CD4-positive, alpha-beta T cell (primary cell): ENCODE measurements at regions not wholly inside any gene's neighbourhood (a gene's known extent, or its start where the extent isn't known, plus 50 kb on each side); places are given as distances from the start of the nearest gene placed in this dataset.

Experiments
- ATAC-seq: fragments of 200-7000 bp; cut with Tn5 transposase; one replicate; pipeline ENCODE4 v1.10.0; 2022; ENCODE audit warnings: mild to moderate bottlenecking; ENCODE audit not compliant: poor library complexity
- CTCF ChIA-PET: fragments of 350-600 bp; sonication (Branson Sonifier 250); formaldehyde crosslinking; loops from one replicate; lab custom pipeline; 2021; ENCODE audit warnings: antibody characterized with exemption, inconsistent platforms; lab: Charles Lee
- POLR2A ChIA-PET: fragments of 350-600 bp; sonication (Branson Sonifier 250); formaldehyde crosslinking; loops from one replicate; lab custom pipeline; 2021; ENCODE audit warnings: antibody characterized with exemption, inconsistent platforms; lab: Charles Lee
- DNase-seq, 14 experiments: peaks; one replicate each; pipeline ENCODE4 v3.0.0-alpha.2; 2013 to 2020; ENCODE audit warnings: mixed read lengths in 2 of 14
- H3K27ac ChIP-seq, 2 donors: one replicate each; pipeline versions ENCODE4 v1.5.1 to v1.7.0; 2013; ENCODE audit warnings: low read length in 2 of 2, low read depth in 1 of 2, mild to moderate bottlenecking in 1 of 2
- H3K27me3 ChIP-seq, 2 experiments: 1 replicate in 1 of 2; 2 replicates in 1 of 2; pipeline versions ENCODE4 v1.6.1 to v1.7.0; 2013; ENCODE audit warnings: low read length in 2 of 2, control low read depth in 1 of 2, mild to moderate bottlenecking in 1 of 2, moderate library complexity in 1 of 2; ENCODE audit not compliant: insufficient read depth in 2 of 2, control insufficient read depth in 1 of 2
- H3K36me3 ChIP-seq: one replicate; pipeline ENCODE4 v1.6.1; 2013; ENCODE audit warnings: low read length, control low read depth; ENCODE audit not compliant: insufficient read depth
- H3K4me1 ChIP-seq: one replicate; pipeline ENCODE4 v1.6.1; 2013; ENCODE audit warnings: low read length, control low read depth; ENCODE audit not compliant: insufficient read depth
- H3K4me3 ChIP-seq: one replicate; pipeline ENCODE4 v1.5.1; 2013; ENCODE audit warnings: mild to moderate bottlenecking, low read length, moderate library complexity
- H3K9me3 ChIP-seq, 2 experiments: 1 replicate in 1 of 2; 2 replicates in 1 of 2; pipeline versions ENCODE4 v1.6.1 to v1.7.0; 2013; ENCODE audit warnings: low read length in 2 of 2, mild to moderate bottlenecking in 2 of 2, control low read depth in 1 of 2, moderate library complexity in 1 of 2; ENCODE audit not compliant: control insufficient read depth in 1 of 2, insufficient read depth in 1 of 2
- H3K27ac Mint-ChIP-seq: one replicate; pipeline ENCODE4 v1.8.0; 2020; ENCODE audit warnings: mixed read lengths
- H3K27me3 Mint-ChIP-seq: one replicate; pipeline ENCODE4 v1.8.0; 2021; ENCODE audit warnings: mixed read lengths
- H3K36me3 Mint-ChIP-seq: one replicate; pipeline ENCODE4 v1.8.0; 2021; ENCODE audit warnings: low read depth, mixed read lengths
- H3K4me1 Mint-ChIP-seq: one replicate; pipeline ENCODE4 v1.8.0; 2021; ENCODE audit warnings: low read depth, mixed read lengths
- H3K4me3 Mint-ChIP-seq: one replicate; pipeline ENCODE4 v1.8.0; 2020; ENCODE audit warnings: mild to moderate bottlenecking, mixed read lengths
- H3K9me3 Mint-ChIP-seq: one replicate; pipeline ENCODE4 v1.8.0; 2020; ENCODE audit warnings: mixed read lengths
- CTCF ChIP-seq: fragments of 200-600 bp; IDR thresholded peaks from one replicate; pipeline ENCODE4 v1.8.0; 2022; ENCODE audit warnings: antibody characterized with exemption, mild to moderate bottlenecking
- intact Hi-C, 2 experiments: fragments of 100-400 bp; cut with DNase I in 1 of 2; cut with micrococcal nuclease in 1 of 2; formaldehyde crosslinking; loops; one replicate each; pipeline versions ENCODE4 v1.15.1 to v1.9.0; 2023 to 2025; cut with DNase I, micrococcal nuclease

GRCh38 chr12:91813701-91814100 is 331.9 kb downstream of the BTG1 start:
- no peak for TF ChIP-seq CTCF
- Histone ChIP-seq H3K4me3 (no peak overlapping the region), H3K27ac (no peak overlapping the region), H3K9me3 (peaks cover 0 to 9% of the 10 kb centered on the region in 2 experiments), H3K4me1 (peaks cover 2% of the 10 kb centered on the region), H3K27me3 (no peaks in the 10 kb centered on the region), H3K36me3 (no peaks in the 10 kb centered on the region)
- H3K4me1 Mint-ChIP-seq, result peaks cover 30% of the 10 kb centered on the region
- peak overlapping the region; percentile 45 for H3K27ac Mint-ChIP-seq
- no peak for ATAC-seq
- ChIA-PET POLR2A (interaction anchor here (3.8 to 4.5 kb wide), 2 partner anchors 64 to 331 kb away, joined by 33 to 70 read pairs; partner anchors contain the start of gene BTG1), CTCF (interaction anchor here (1.0 to 4.7 kb wide), 3 partner anchors 15 to 64 kb away, joined by 3 to 28 read pairs (median 4); no protein-coding TSS in a partner anchor)
- H3K27me3 Mint-ChIP-seq, result no peaks in the 10 kb centered on the region
- intact Hi-C loops, result loop anchor here (2.0 to 10.0 kb wide), 4 partner anchors 161 to 327 kb away; no protein-coding TSS in a partner anchor
- DNase-seq, result peak in 1 of 14 experiments; percentile 31
- no peak overlapping the region for H3K4me3 Mint-ChIP-seq
- H3K36me3 Mint-ChIP-seq, result peaks cover 25% of the 10 kb centered on the region
- peaks cover 19% of the 10 kb centered on the region for H3K9me3 Mint-ChIP-seq

- H3K36me3 Mint-ChIP-seq, result peaks cover 44% of the 10 kb centered on the region
- peak; percentile 86 for ATAC-seq
- Histone ChIP-seq H3K4me1 (peaks cover 2% of the 10 kb centered on the region), H3K36me3 (no peaks in the 10 kb centered on the region), H3K27me3 (no peaks in the 10 kb centered on the region), H3K9me3 (peaks cover 0 to 17% of the 10 kb centered on the region in 2 experiments), H3K4me3 (no peak overlapping the region), H3K27ac (no peak overlapping the region)
- H3K9me3 Mint-ChIP-seq, result peaks cover 22% of the 10 kb centered on the region
- H3K4me3 Mint-ChIP-seq, result no peak overlapping the region
- no peaks in the 10 kb centered on the region for H3K27me3 Mint-ChIP-seq
- TF ChIP-seq CTCF, result peak; percentile 87
- DNase-seq, result peak; percentile 58 to 90 (median 78)
- H3K4me1 Mint-ChIP-seq, result peaks cover 26% of the 10 kb centered on the region
- ChIA-PET CTCF (interaction anchor here (0.7 to 4.7 kb wide), 39 partner anchors 9 to 777 kb away, joined by 3 to 28 read pairs (median 4); partner anchors contain the start of gene BTG1), POLR2A (interaction anchor here (0.5 to 4.5 kb wide), 20 partner anchors 8 to 759 kb away, joined by 3 to 70 read pairs (median 5); partner anchors contain the start of gene BTG1)
- intact Hi-C loops, result loop anchor here (2.0 to 10.0 kb wide), 6 partner anchors 65 to 759 kb away; no protein-coding TSS in a partner anchor
- H3K27ac Mint-ChIP-seq, result peak overlapping the region; percentile 64
These were observed 334.0 kb downstream of the BTG1 start for GRCh38 chr12:91811481-91812287.

GRCh38 chr12:91810531-91811451 is 334.9 kb downstream of the BTG1 start:
- Mint-ChIP-seq H3K9me3 (peaks cover 27% of the 10 kb centered on the region), H3K27ac (peak overlapping the region; percentile 32), H3K36me3 (peaks cover 53% of the 10 kb centered on the region), H3K27me3 (no peaks in the 10 kb centered on the region), H3K4me3 (no peak overlapping the region), H3K4me1 (peaks cover 26% of the 10 kb centered on the region)
- Histone ChIP-seq H3K4me1 (peaks cover 2% of the 10 kb centered on the region), H3K27me3 (no peaks in the 10 kb centered on the region), H3K36me3 (no peaks in the 10 kb centered on the region), H3K4me3 (no peak overlapping the region), H3K9me3 (peaks cover 0 to 26% of the 10 kb centered on the region in 2 experiments), H3K27ac (no peak overlapping the region)
- intact Hi-C loops, result loop anchor here (2.0 to 10.0 kb wide), 6 partner anchors 66 to 760 kb away; no protein-coding TSS in a partner anchor
- ChIA-PET POLR2A (interaction anchor here (0.5 to 4.5 kb wide), 18 partner anchors 9 to 760 kb away, joined by 3 to 70 read pairs (median 5); partner anchors contain the start of gene BTG1), CTCF (interaction anchor here (0.7 to 4.7 kb wide), 36 partner anchors 10 to 778 kb away, joined by 3 to 28 read pairs (median 4); partner anchors contain the start of gene BTG1)
- ATAC-seq (no peak), DNase-seq (peak in 1 of 14 experiments; percentile 8)
- TF ChIP-seq CTCF, result no peak
